Stomach (tissue), 8 donors: ENCODE measurements at regions not wholly inside any gene's neighbourhood (a gene's known extent, or its start where the extent isn't known, plus 50 kb on each side); places are given as distances from the start of the nearest gene placed in this dataset.
"Not testable (repeated sequence)": the region's sequence is repeated elsewhere in the genome, so short reads cannot be mapped to it uniquely, and the experiment has no call there.

Experiments
- DNase-seq, 2 donors: peaks; one replicate each; pipeline versions ENCODE4 v3.0.0 to v3.0.0-alpha.2; 2013 to 2019
- H3K27ac ChIP-seq, 5 donors: fragments of 200-600 bp in 4 of 5; sonication (generic) in 4 of 5; one replicate each; pipeline ENCODE4 v1.5.1; 2013 to 2019; ENCODE audit warnings: mild to moderate bottlenecking in 1 of 5, moderate library complexity in 1 of 5
- H3K27me3 ChIP-seq, 3 donors: fragments of 200-600 bp; sonication (generic); one replicate each; pipeline ENCODE4 v1.5.1; 2017 to 2019; ENCODE audit warnings: mixed run types in 1 of 3
- H3K36me3 ChIP-seq, 4 donors: fragments of 200-600 bp; sonication (generic); 1 replicate in 3 of 4; 2 replicates in 1 of 4; pipeline ENCODE4 v1.5.1; 2016 to 2019
- H3K4me1 ChIP-seq, 4 donors: fragments of 200-600 bp; sonication (generic); one replicate each; pipeline ENCODE4 v1.5.1; 2016 to 2019
- H3K4me3 ChIP-seq, 4 donors: fragments of 200-600 bp; sonication (generic) in 3 of 4; one replicate each; pipeline ENCODE4 v1.5.1; 2016 to 2019; ENCODE audit warnings: mild to moderate bottlenecking in 1 of 4
- H3K9me3 ChIP-seq, 4 donors: fragments of 200-600 bp; sonication (generic); one replicate each; pipeline ENCODE4 v1.5.1; 2016 to 2019
- CTCF ChIP-seq, 7 experiments: fragments of 450-650 bp in 4 of 7; fragments of 200-600 bp in 3 of 7; sonication (generic) in 3 of 7; IDR thresholded peaks; one replicate each; pipeline ENCODE4 v1.5.1; 2016 to 2019; ENCODE audit warnings: antibody characterized with exemption in 7 of 7, control low read depth in 2 of 7, mild to moderate bottlenecking in 1 of 7
- EP300 ChIP-seq: sonication (generic); formaldehyde crosslinking; IDR thresholded peaks from one replicate; pipeline ENCODE4 v1.6.1; 2017; ENCODE audit warnings: antibody characterized with exemption
- POLR2A ChIP-seq, 4 donors: fragments of 450-650 bp; IDR thresholded peaks; one replicate each; pipeline ENCODE4 v1.6.1; 2016; ENCODE audit warnings: antibody characterized with exemption in 4 of 4, control low read depth in 2 of 4, mild to moderate bottlenecking in 1 of 4, moderate library complexity in 1 of 4
- POLR2AphosphoS5 ChIP-seq, 3 donors: sonication (generic); formaldehyde crosslinking; IDR thresholded peaks; one replicate each; pipeline ENCODE4 v1.6.1; 2016; ENCODE audit warnings: antibody characterized with exemption in 3 of 3
- WGBS, 5 donors: extraction: QIAGEN DNeasy Blood & Tissue Kit in 3 of 5; methylation state at CpG; one replicate each; pipeline versions ENCODE4 v1.1.5 to v1.1.7; 2013 to 2018; 5-methylcytosine and 5-hydroxymethylcytosine counted together
- intact Hi-C: fragments of 100-400 bp; cut with DNase I; formaldehyde crosslinking; loops from one replicate; pipeline ENCODE4 v1.15.1; 2023; ENCODE audit warnings: low total_unique reads
- donor health status: healthy with polysubstance abuse.
- donor health status: Bipolar disorder and iron deficiency.
- donor health status: healthy.

- 91 to 95% (median 92%) methylated on average over 27 to 29 of the region's 29 CpGs for WGBS, 5 donors
- intact Hi-C loops, result no loop called here
- Histone ChIP-seq H3K4me1 (peaks cover 0 to 10% (median 0%) of the 10 kb centered on the region in 4 donors), H3K27me3 (no peaks in the 10 kb centered on the region), H3K4me3 (no peak overlapping the region), H3K27ac (no peak overlapping the region), H3K36me3 (no peaks in the 10 kb centered on the region), H3K9me3 (no peaks in the 10 kb centered on the region)
- TF ChIP-seq POLR2A (IDR thresholded peaks at IDR 0.05), result no peak
- DNase-seq, result peak in 1 of 2 donors; percentile 12
Observed at GRCh38 chr10:42690449-42691360, 52.3 kb upstream of the ZNF33B start.

- H3K9me3 ChIP-seq, result no peaks in the 10 kb centered on the region
- no peak for TF ChIP-seq EP300
- TF ChIP-seq POLR2AphosphoS5 (IDR thresholded peaks at IDR 0.05), result no peak
- WGBS, 5 donors, result 94 to 96% (median 95%) methylated on average over 21 to 25 of the region's 25 CpGs
Observed at GRCh38 chr10:42691361-42692120, 53.2 kb upstream of the ZNF33B start.

GRCh38 chr10:42697926-42698325 is 59.6 kb upstream of the ZNF33B start:
- intact Hi-C loops, result no loop called here
- Histone ChIP-seq H3K27ac (no peak overlapping the region), H3K27me3 (peaks cover 0 to 4% (median 0%) of the 10 kb centered on the region in 3 donors), H3K4me1 (no peaks in the 10 kb centered on the region), H3K9me3 (no peaks in the 10 kb centered on the region), H3K4me3 (no peak overlapping the region), H3K36me3 (no peaks in the 10 kb centered on the region)
- no peak for TF ChIP-seq POLR2AphosphoS5 (IDR thresholded peaks at IDR 0.05)
- no peak for TF ChIP-seq CTCF (IDR thresholded peaks at IDR 0.05)
- TF ChIP-seq EP300, result no peak
- TF ChIP-seq POLR2A (IDR thresholded peaks at IDR 0.05), result no peak
- DNase-seq, result no peak
- WGBS, 5 donors, result 66 to 79% (median 76%) methylated on average over 2 of the region's 2 CpGs

More at GRCh38 chr10:42691361-42692120, 53.2 kb upstream of the ZNF33B start:
- Histone ChIP-seq H3K4me3 (no peak overlapping the region), H3K27ac (no peak overlapping the region), H3K36me3 (no peaks in the 10 kb centered on the region), H3K27me3 (no peaks in the 10 kb centered on the region), H3K4me1 (peaks cover 0 to 10% (median 0%) of the 10 kb centered on the region in 4 donors)
- intact Hi-C loops, result no loop called here
- no peak for DNase-seq

GRCh38 chr10:42707234-42707633 is 68.9 kb upstream of the ZNF33B start:
- Histone ChIP-seq H3K4me3 (no peak overlapping the region), H3K27me3 (peaks cover 0 to 8% (median 0%) of the 10 kb centered on the region in 3 donors), H3K9me3 (no peaks in the 10 kb centered on the region), H3K27ac (no peak overlapping the region), H3K4me1 (no peaks in the 10 kb centered on the region), H3K36me3 (no peaks in the 10 kb centered on the region)
- no peak for TF ChIP-seq CTCF (IDR thresholded peaks at IDR 0.05)
- no peak for TF ChIP-seq POLR2AphosphoS5 (IDR thresholded peaks at IDR 0.05)
- no peak for DNase-seq
- intact Hi-C loops, result no loop called here
- 28 to 37% (median 34%) methylated on average over 4 of the region's 4 CpGs for WGBS, 5 donors

GRCh38 chr10:42719339-42719738 is 63.3 kb upstream of the BMS1 start:
- H3K36me3 ChIP-seq, H3K4me3 ChIP-seq, H3K27ac ChIP-seq, H3K9me3 ChIP-seq, intact Hi-C loops, DNase-seq, H3K4me1 ChIP-seq: not testable (repeated sequence)
- 58 to 67% (median 66%) methylated on average over 5 of the region's 5 CpGs for WGBS, 5 donors
- peaks cover 0 to 39% (median 15%) of the 10 kb centered on the region in 3 donors for H3K27me3 ChIP-seq
